Heart right ventricle (tissue), 16 donors: ENCODE measurements at regions not wholly inside any gene's neighbourhood (a gene's known extent, or its start where the extent isn't known, plus 50 kb on each side); places are given as distances from the start of the nearest gene placed in this dataset.

Experiments used
- ATAC-seq, 8 donors: fragments of 200-7000 bp; cut with Tn5 transposase; one replicate each; pipeline ENCODE4 v1.9.1; 2020; ENCODE audit warnings: mild to moderate bottlenecking in 8 of 8, moderate library complexity in 8 of 8, moderate number of reproducible peaks in 1 of 8
- DNase-seq, 2 donors: peaks; one replicate each; pipeline ENCODE4 v3.0.0-alpha.2; 2020
- H3K27ac ChIP-seq, 10 donors: fragments of 200-600 bp; sonication (generic) in 2 of 10; one replicate each; pipeline versions ENCODE4 v1.5.0 to v1.8.0; 2020 to 2022; ENCODE audit warnings: mild to moderate bottlenecking in 3 of 10
- H3K27me3 ChIP-seq, 7 donors: fragments of 200-600 bp; one replicate each; pipeline ENCODE4 v1.8.0; 2021 to 2022; ENCODE audit warnings: mild to moderate bottlenecking in 2 of 7
- H3K36me3 ChIP-seq, 9 donors: fragments of 200-600 bp; sonication (generic) in 1 of 9; one replicate each; pipeline versions ENCODE4 v1.5.0 to v1.8.0; 2020 to 2022; ENCODE audit warnings: mild to moderate bottlenecking in 2 of 9
- H3K4me1 ChIP-seq, 9 donors: fragments of 200-600 bp; sonication (generic) in 1 of 9; one replicate each; pipeline versions ENCODE4 v1.5.0 to v1.8.0; 2020 to 2022; ENCODE audit warnings: mild to moderate bottlenecking in 4 of 9
- H3K4me3 ChIP-seq, 10 donors: fragments of 200-600 bp; sonication (generic) in 2 of 10; one replicate each; pipeline versions ENCODE4 v1.5.0 to v1.8.0; 2020 to 2022; ENCODE audit warnings: mild to moderate bottlenecking in 7 of 10, moderate library complexity in 2 of 10
- H3K9me3 ChIP-seq, 11 donors: fragments of 200-600 bp in 10 of 11; sonication (generic) in 2 of 11; one replicate each; pipeline versions ENCODE4 v1.5.0 to v1.8.0; 2013 to 2022; ENCODE audit warnings: mild to moderate bottlenecking in 2 of 11, control low read depth in 1 of 11, moderate library complexity in 1 of 11
- CTCF ChIP-seq, 9 donors: fragments of 200-600 bp; sonication (generic) in 2 of 9; IDR thresholded peaks; one replicate each; pipeline versions ENCODE4 v1.5.0 to v1.8.0; 2021 to 2022; ENCODE audit warnings: antibody characterized with exemption in 9 of 9, mild to moderate bottlenecking in 5 of 9, moderate library complexity in 1 of 9
- WGBS, 2 donors: extraction: QIAGEN DNeasy Blood & Tissue Kit; methylation state at CpG; one replicate each; pipeline ENCODE4 v1.1.7; 2013; ENCODE audit warnings: inconsistent platforms in 1 of 2; 5-methylcytosine and 5-hydroxymethylcytosine counted together
- intact Hi-C, 10 donors: fragments of 100-400 bp; cut with DNase I; formaldehyde crosslinking; loops; one replicate each; pipeline versions ENCODE4 v1.11.1 to v1.14.2; 2022
- donor health status: Arrhythmogenic right ventricular cardiomyopathy.
- donor health status: ischemic (EF 13 %, LVEDD 7.1; RV severe dilation, severe dysfunction).
- donor health status: healthy with polysubstance abuse.
- donor health status: DM: no; HTN: yes; CAD: no.
- donor health status: DM: no; HTN: no; CAD: no.
- donor health status: ischemic (EF 25% LVEDD 6.9; RV normal size, moderate dysfunction).
- donor health status: ischemic (EF 25% LVEDD 5.7; RV mildly dilated, moderate dysfunction).
- donor health status: healthy.
- donor health status: DM: yes; HTN: yes; CAD: no.
- donor health status: Ischemic cardiomyopathy.
- donor health status: ischemic (EF 35%, LVEDD 5.7; RV mildly dilated, moderate dysfunction).
- donor health status: nonischemic (EF 11% LVEDD 7.7; RV severe dilation, severe dysfunction).
- donor health status: DM: yes; HTN: yes; CAD: no.
- donor health status: PGD.
- donor health status: ischemic (EF 29% LVEDD 5.4; RV normal size, mild dysfunction).
- donor health status: nonischemic (EF 23%, LVEDD 6.1; RV moderate dilation, normal function).

DNA sequence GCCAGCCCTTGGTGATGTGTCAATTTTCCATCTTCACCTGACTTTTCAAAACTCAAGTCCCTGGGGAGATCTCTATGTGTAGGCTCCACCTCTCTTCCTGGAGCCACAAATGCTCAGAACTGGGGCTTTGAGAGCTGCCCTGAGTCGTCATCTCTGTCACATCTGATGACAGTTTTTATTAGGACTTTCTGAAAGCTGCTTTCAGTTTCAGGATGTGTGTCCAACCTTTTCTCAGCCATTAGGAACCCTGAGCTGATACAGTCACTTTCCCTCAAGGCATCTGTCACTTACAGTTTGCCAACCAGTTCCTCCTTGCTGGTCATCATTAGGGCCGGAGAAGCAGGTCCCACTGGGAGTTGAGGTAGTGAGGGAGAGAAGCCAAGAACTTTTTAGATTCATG lies 365.9 kb upstream of the CHD6 start:
- Histone ChIP-seq H3K4me1 (no peaks in the 10 kb centered on the region), H3K27me3 (peaks cover 0 to 5% (median 0%) of the 10 kb centered on the region in 7 donors), H3K27ac (no peak overlapping the region), H3K4me3 (no peak overlapping the region), H3K9me3 (peaks cover 0 to 15% (median 0%) of the 10 kb centered on the region in 11 donors), H3K36me3 (no peaks in the 10 kb centered on the region)
- intact Hi-C loops = no loop called here
- TF ChIP-seq CTCF (IDR thresholded peaks at IDR 0.05) = no peak
- ATAC-seq (no peak), DNase-seq (no peak)
- WGBS, 2 donors = 62 to 71% methylated on average over 2 of the region's 2 CpGs

DNA sequence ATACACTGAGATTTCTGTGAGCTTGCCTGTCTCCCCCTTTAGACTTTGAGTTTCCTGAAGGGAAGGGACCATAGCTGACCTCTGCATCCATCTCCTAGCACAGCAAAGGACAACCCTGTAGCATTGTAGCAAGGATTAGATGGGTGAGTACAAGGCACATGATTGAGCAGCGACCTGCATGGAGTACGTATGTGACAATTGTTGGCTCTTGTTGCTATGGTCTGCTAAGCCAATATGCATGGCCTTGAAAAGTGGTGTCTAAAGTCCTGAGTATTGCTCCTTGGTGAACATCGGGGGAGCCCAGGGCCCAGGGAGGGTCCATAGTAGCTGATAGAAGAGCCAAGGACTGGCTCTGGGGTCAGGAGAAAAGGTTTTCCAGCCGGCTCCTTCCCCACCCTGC lies 365.0 kb upstream of the CHD6 start:
- intact Hi-C loops = no loop called here

GRCh38 chr20:41981746-41982145 lies 363.6 kb upstream of the CHD6 start:
- WGBS, 2 donors = 96% methylated on average over 3 of the region's 3 CpGs

More for the DNA sequence above, 365.0 kb upstream of the CHD6 start:
- TF ChIP-seq CTCF (IDR thresholded peaks at IDR 0.05) = no peak
- H3K27me3 ChIP-seq = peaks cover 0 to 5% (median 0%) of the 10 kb centered on the region in 7 donors
- no peaks in the 10 kb centered on the region for H3K36me3 ChIP-seq
- DNase-seq = no peak
- H3K4me3 ChIP-seq = no peak overlapping the region
- H3K9me3 ChIP-seq = peaks cover 0 to 15% (median 0%) of the 10 kb centered on the region in 11 donors
- 55 to 65% methylated on average over 4 of the region's 4 CpGs for WGBS, 2 donors
- ATAC-seq = no peak
- no peak overlapping the region for H3K27ac ChIP-seq
- H3K4me1 ChIP-seq = no peaks in the 10 kb centered on the region

DNA sequence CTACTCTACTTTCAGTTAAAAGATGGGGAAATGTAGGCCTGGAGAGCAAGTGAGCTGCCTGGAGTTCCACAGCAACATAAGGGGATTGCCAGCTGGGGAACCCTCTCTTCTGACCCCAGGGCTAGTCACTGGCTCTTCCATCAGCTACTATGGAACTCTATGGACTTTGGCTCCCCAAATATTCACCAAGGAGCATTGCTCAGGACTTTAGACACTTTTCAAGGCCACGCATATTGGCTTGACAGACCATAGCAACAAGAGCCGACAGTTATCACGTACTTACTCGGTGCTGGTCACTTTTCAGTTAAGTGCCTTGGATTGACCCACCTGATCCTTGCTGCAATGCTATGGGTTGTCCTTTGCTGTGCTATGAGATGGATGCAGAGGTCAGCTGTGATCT lies 360.7 kb upstream of the CHD6 start:
- 87 to 90% methylated on average over 4 of the region's 4 CpGs for WGBS, 2 donors
- H3K4me1 ChIP-seq = no peaks in the 10 kb centered on the region
- ATAC-seq (no peak), DNase-seq (no peak)
- H3K9me3 ChIP-seq = no peaks in the 10 kb centered on the region
- H3K36me3 ChIP-seq = no peaks in the 10 kb centered on the region
- no peak overlapping the region for H3K27ac ChIP-seq
- intact Hi-C loops = no loop called here
- H3K27me3 ChIP-seq = no peaks in the 10 kb centered on the region
- H3K4me3 ChIP-seq = no peak overlapping the region
- TF ChIP-seq CTCF (IDR thresholded peaks at IDR 0.05) = no peak

More at GRCh38 chr20:41981746-41982145, 363.6 kb upstream of the CHD6 start:
- H3K4me1 ChIP-seq = no peaks in the 10 kb centered on the region
- H3K27ac ChIP-seq = no peak overlapping the region
- H3K36me3 ChIP-seq = no peaks in the 10 kb centered on the region
- no peak overlapping the region for H3K4me3 ChIP-seq
- peaks cover 0 to 7% (median 0%) of the 10 kb centered on the region in 11 donors for H3K9me3 ChIP-seq
- ATAC-seq = no peak
- no peaks in the 10 kb centered on the region for H3K27me3 ChIP-seq
- intact Hi-C loops = no loop called here
- TF ChIP-seq CTCF (IDR thresholded peaks at IDR 0.05) = no peak
- DNase-seq = no peak
